GM12878 (cell line): ENCODE measurements at regions not wholly inside any gene's neighbourhood (a gene's known extent, or its start where the extent isn't known, plus 50 kb on each side); places are given as distances from the start of the nearest gene placed in this dataset.

Experiments used
- CREM ChIP-seq: IDR thresholded peaks from 2 replicates; pipeline ENCODE4 v1.6.1; 2014; ENCODE audit warnings: antibody characterized with exemption, low read depth
- CTCF ChIP-seq, 3 experiments: IDR thresholded peaks in 2 of 3; conservative IDR thresholded peaks in 1 of 3; 2 replicates each; pipeline ENCODE4 v1.5.1; 2011; ENCODE audit warnings: low read depth in 3 of 3, low read length in 3 of 3, mild to moderate bottlenecking in 3 of 3, control low read depth in 2 of 3, moderate library complexity in 2 of 3, inconsistent platforms in 1 of 3, mixed read lengths in 1 of 3; ENCODE audit not compliant: control insufficient read depth in 2 of 3, insufficient read depth in 1 of 3; ENCODE audit errors: extremely low read depth in 1 of 3
- DPF2 ChIP-seq: fragments of 450-650 bp; IDR thresholded peaks from 2 replicates; pipeline ENCODE4 v1.6.1; 2017; ENCODE audit warnings: mild to moderate bottlenecking
- EZH2 ChIP-seq: IDR thresholded peaks from 2 replicates; pipeline ENCODE4 v1.6.1; 2012; ENCODE audit warnings: low read depth, mild to moderate bottlenecking, control low read depth, inconsistent platforms, low read length, borderline replicate concordance; ENCODE audit not compliant: control insufficient read depth
- LARP7 ChIP-seq: fragments of 450-650 bp; IDR thresholded peaks from 2 replicates; pipeline ENCODE4 v1.6.1; 2017; ENCODE audit warnings: mild to moderate bottlenecking
- NBN ChIP-seq: fragments of 450-650 bp; IDR thresholded peaks from 2 replicates; pipeline ENCODE4 v1.6.1; 2016
- USF1 ChIP-seq: IDR thresholded peaks from 2 replicates; pipeline ENCODE4 v1.6.1; 2011; ENCODE audit warnings: borderline replicate concordance, low read depth, mild to moderate bottlenecking, moderate library complexity, mixed read lengths, low read length; ENCODE audit not compliant: insufficient read depth; ENCODE audit errors: extremely low read length
- USF2 ChIP-seq: IDR thresholded peaks from 2 replicates; pipeline ENCODE4 v1.6.1; 2011; ENCODE audit warnings: low read depth, low read length, improper control_type of control experiment, borderline replicate concordance

- TF ChIP-seq USF2: no peak
- TF ChIP-seq CTCF (IDR thresholded peaks at IDR 0.05 in 2 of 3, conservative IDR thresholded peaks at IDR 0.05 in 1 of 3; ENCODE audit: control insufficient read depth in 2 of 3, extremely low read depth in 1 of 3, insufficient read depth in 1 of 3, low read depth in 3 of 3, low read length in 3 of 3): no peak
- TF ChIP-seq CREM: no peak
- TF ChIP-seq EZH2: no peak
- TF ChIP-seq USF1: no peak
- no peak for TF ChIP-seq DPF2
- no peak for TF ChIP-seq NBN
- no peak for TF ChIP-seq LARP7
Observed at GRCh38 chr1:229854620-229855019, 212.4 kb upstream of the GALNT2 start.
